Activated naive CD8-positive, alpha-beta T cell treated with anti-CD3 and anti-CD28 coated beads, Interleukin-2, amount 10 ng/mL, durations not matched to agents 7 days and 5 days (primary cell): ENCODE measurements at regions not wholly inside any gene's neighbourhood (a gene's known extent, or its start where the extent isn't known, plus 50 kb on each side); places are given as distances from the start of the nearest gene placed in this dataset.
"Not testable (repeated sequence)": the region's sequence is repeated elsewhere in the genome, so short reads cannot be mapped to it uniquely, and the experiment has no call there.

ENCODE experiments used
- ATAC-seq: fragments of 150-1000 bp; cut with Tn5 transposase; one replicate; pipeline ENCODE4 v1.10.0; 2021; ENCODE audit warnings: low read depth, moderate library complexity
- POLR2A ChIA-PET: fragments of 350-600 bp; sonication (Branson Sonifier 250); formaldehyde crosslinking; loops from one replicate; lab custom pipeline; 2021; ENCODE audit warnings: antibody characterized with exemption; lab: Charles Lee
- DNase-seq: peaks from one replicate; pipeline ENCODE4 v3.0.0; 2021
- H3K27ac Mint-ChIP-seq: one replicate; pipeline ENCODE4 v1.8.0; 2022; ENCODE audit warnings: mild to moderate bottlenecking, mixed read lengths
- H3K27me3 Mint-ChIP-seq: one replicate; pipeline ENCODE4 v1.8.0; 2022; ENCODE audit warnings: mild to moderate bottlenecking, moderate library complexity, mixed read lengths
- H3K36me3 Mint-ChIP-seq: one replicate; pipeline ENCODE4 v1.8.0; 2021; ENCODE audit warnings: mild to moderate bottlenecking, mixed read lengths
- H3K4me1 Mint-ChIP-seq: one replicate; pipeline ENCODE4 v1.8.0; 2021; ENCODE audit warnings: mixed read lengths
- H3K4me3 Mint-ChIP-seq: one replicate; pipeline ENCODE4 v1.8.0; 2022; ENCODE audit warnings: mild to moderate bottlenecking, moderate library complexity, mixed read lengths
- H3K9me3 Mint-ChIP-seq: one replicate; pipeline ENCODE4 v1.8.0; 2021; ENCODE audit warnings: mixed read lengths

GRCh38 chr1:105005594-105006195 lies 1256.0 kb downstream of the AMY1C start:
- H3K27ac Mint-ChIP-seq = no peak overlapping the region
- H3K4me3 Mint-ChIP-seq = no peak overlapping the region
- POLR2A ChIA-PET = no interaction called here
- peaks cover 3% of the 10 kb centered on the region for H3K9me3 Mint-ChIP-seq
- ATAC-seq (no peak), DNase-seq (no peak)
- no peaks in the 10 kb centered on the region for H3K4me1 Mint-ChIP-seq
- H3K36me3 Mint-ChIP-seq = no peaks in the 10 kb centered on the region
- no peaks in the 10 kb centered on the region for H3K27me3 Mint-ChIP-seq

- Mint-ChIP-seq H3K27me3 (no peaks in the 10 kb centered on the region), H3K4me3 (no peak overlapping the region), H3K4me1 (no peaks in the 10 kb centered on the region), H3K9me3 (peaks cover 6% of the 10 kb centered on the region), H3K36me3 (no peaks in the 10 kb centered on the region), H3K27ac (no peak overlapping the region)
- POLR2A ChIA-PET = no interaction called here
- DNase-seq = no peak
- ATAC-seq = no peak
Observed at GRCh38 chr1:105017587-105017986, 1267.9 kb downstream of the AMY1C start.

- DNase-seq = no peak
- Mint-ChIP-seq H3K27ac (no peak overlapping the region), H3K36me3 (no peaks in the 10 kb centered on the region), H3K9me3 (peaks cover 7% of the 10 kb centered on the region), H3K27me3 (no peaks in the 10 kb centered on the region), H3K4me1 (no peaks in the 10 kb centered on the region), H3K4me3 (no peak overlapping the region)
- POLR2A ChIA-PET = no interaction called here
- ATAC-seq = no peak
Observed at GRCh38 chr1:105023719-105024118, 1274.0 kb downstream of the AMY1C start.

GRCh38 chr1:105027838-105028471 lies 1278.3 kb downstream of the AMY1C start:
- Mint-ChIP-seq H3K27me3 (no peaks in the 10 kb centered on the region), H3K4me3 (no peak overlapping the region), H3K4me1 (no peaks in the 10 kb centered on the region), H3K36me3 (no peaks in the 10 kb centered on the region), H3K9me3 (peaks cover 8% of the 10 kb centered on the region), H3K27ac (no peak overlapping the region)
- no peak for ATAC-seq
- DNase-seq = no peak
- POLR2A ChIA-PET = no interaction called here

GRCh38 chr1:105072446-105072845 lies 1322.7 kb downstream of the AMY1C start:
- Mint-ChIP-seq H3K36me3 (no peaks in the 10 kb centered on the region), H3K27me3 (no peaks in the 10 kb centered on the region), H3K4me3 (no peak overlapping the region), H3K9me3 (peaks cover 7% of the 10 kb centered on the region), H3K4me1 (no peaks in the 10 kb centered on the region), H3K27ac (no peak overlapping the region)
- DNase-seq (no peak), ATAC-seq (no peak)
- POLR2A ChIA-PET = no interaction called here

- POLR2A ChIA-PET = no interaction called here
- H3K9me3 Mint-ChIP-seq = peaks cover 7% of the 10 kb centered on the region
- no peak overlapping the region for H3K27ac Mint-ChIP-seq
- H3K4me1 Mint-ChIP-seq = no peaks in the 10 kb centered on the region
- no peaks in the 10 kb centered on the region for H3K36me3 Mint-ChIP-seq
- no peak overlapping the region for H3K4me3 Mint-ChIP-seq
- DNase-seq (no peak), ATAC-seq (no peak)
- H3K27me3 Mint-ChIP-seq = no peaks in the 10 kb centered on the region
Observed at GRCh38 chr1:105072850-105073249, 1323.2 kb downstream of the AMY1C start.

GRCh38 chr1:105073660-105074059 lies 1324.0 kb downstream of the AMY1C start:
- ATAC-seq = no peak
- no peak for DNase-seq
- no peaks in the 10 kb centered on the region for H3K4me1 Mint-ChIP-seq

GRCh38 chr1:105083611-105084010 lies 1333.9 kb downstream of the AMY1C start:
- no peaks in the 10 kb centered on the region for H3K36me3 Mint-ChIP-seq
- no peak overlapping the region for H3K4me3 Mint-ChIP-seq
- DNase-seq (no peak), ATAC-seq (no peak)
- POLR2A ChIA-PET = no interaction called here
- no peaks in the 10 kb centered on the region for H3K9me3 Mint-ChIP-seq
- no peaks in the 10 kb centered on the region for H3K4me1 Mint-ChIP-seq
- no peak overlapping the region for H3K27ac Mint-ChIP-seq
- H3K27me3 Mint-ChIP-seq = no peaks in the 10 kb centered on the region

More at GRCh38 chr1:105073660-105074059, 1324.0 kb downstream of the AMY1C start:
- H3K27ac Mint-ChIP-seq = no peak overlapping the region
- H3K9me3 Mint-ChIP-seq = peaks cover 7% of the 10 kb centered on the region
- H3K4me3 Mint-ChIP-seq = no peak overlapping the region
- POLR2A ChIA-PET = no interaction called here
- H3K27me3 Mint-ChIP-seq = no peaks in the 10 kb centered on the region
- H3K36me3 Mint-ChIP-seq = no peaks in the 10 kb centered on the region

GRCh38 chr1:105087506-105087905 lies 1337.8 kb downstream of the AMY1C start:
- Mint-ChIP-seq H3K27ac (no peak overlapping the region), H3K4me1 (no peaks in the 10 kb centered on the region), H3K4me3 (no peak overlapping the region), H3K27me3 (no peaks in the 10 kb centered on the region), H3K36me3 (no peaks in the 10 kb centered on the region), H3K9me3 (peaks cover 1% of the 10 kb centered on the region)
- POLR2A ChIA-PET = no interaction called here
- ATAC-seq (no peak), DNase-seq (no peak)

GRCh38 chr1:105088166-105088565 lies 1338.5 kb downstream of the AMY1C start:
- H3K36me3 Mint-ChIP-seq = no peaks in the 10 kb centered on the region
- POLR2A ChIA-PET = no interaction called here
- ATAC-seq (no peak), DNase-seq (no peak)
- no peak overlapping the region for H3K27ac Mint-ChIP-seq
- H3K27me3 Mint-ChIP-seq = no peaks in the 10 kb centered on the region
- H3K4me3 Mint-ChIP-seq = no peak overlapping the region
- peaks cover 1% of the 10 kb centered on the region for H3K9me3 Mint-ChIP-seq
- H3K4me1 Mint-ChIP-seq = no peaks in the 10 kb centered on the region

GRCh38 chr1:105093893-105094292 lies 1344.2 kb downstream of the AMY1C start:
- H3K36me3 Mint-ChIP-seq, H3K9me3 Mint-ChIP-seq, POLR2A ChIA-PET, H3K27ac Mint-ChIP-seq, H3K4me3 Mint-ChIP-seq, ATAC-seq, H3K27me3 Mint-ChIP-seq, DNase-seq, H3K4me1 Mint-ChIP-seq: not testable (repeated sequence)

- Mint-ChIP-seq H3K36me3 (no peaks in the 10 kb centered on the region), H3K27me3 (no peaks in the 10 kb centered on the region), H3K4me1 (no peaks in the 10 kb centered on the region), H3K4me3 (no peak overlapping the region), H3K27ac (no peak overlapping the region), H3K9me3 (no peaks in the 10 kb centered on the region)
- ATAC-seq (no peak), DNase-seq (no peak)
- POLR2A ChIA-PET = no interaction called here
Observed at GRCh38 chr1:105100102-105100501, 1350.4 kb downstream of the AMY1C start.

GRCh38 chr1:105101261-105101660 lies 1351.6 kb downstream of the AMY1C start:
- DNase-seq (no peak), ATAC-seq (no peak)
- H3K27ac Mint-ChIP-seq = no peak overlapping the region
- H3K36me3 Mint-ChIP-seq = no peaks in the 10 kb centered on the region
- H3K4me1 Mint-ChIP-seq = no peaks in the 10 kb centered on the region
- H3K9me3 Mint-ChIP-seq = no peaks in the 10 kb centered on the region
- no peak overlapping the region for H3K4me3 Mint-ChIP-seq
- POLR2A ChIA-PET = no interaction called here
- H3K27me3 Mint-ChIP-seq = no peaks in the 10 kb centered on the region

- POLR2A ChIA-PET = no interaction called here
Observed at GRCh38 chr1:105102371-105102770, 1352.7 kb downstream of the AMY1C start.

More at GRCh38 chr1:105102371-105102770, 1352.7 kb downstream of the AMY1C start:
- Mint-ChIP-seq H3K27ac (no peak overlapping the region), H3K4me3 (no peak overlapping the region), H3K4me1 (no peaks in the 10 kb centered on the region), H3K36me3 (no peaks in the 10 kb centered on the region), H3K9me3 (no peaks in the 10 kb centered on the region), H3K27me3 (no peaks in the 10 kb centered on the region)
- no peak for DNase-seq
- no peak for ATAC-seq
